PC-3 (cell line): ENCODE measurements at regions not wholly inside any gene's neighbourhood (a gene's known extent, or its start where the extent isn't known, plus 50 kb on each side); places are given as distances from the start of the nearest gene placed in this dataset.

ENCODE experiments used
- CTCF ChIP-seq: fragments of 300-600 bp; sonication (generic); conservative IDR thresholded peaks from 2 replicates; pipeline ENCODE4 v1.5.1; 2017; ENCODE audit warnings: antibody characterized with exemption, low read depth, mild to moderate bottlenecking, low read length
- EZH2phosphoT487 ChIP-seq: fragments of 300-600 bp; sonication (generic); IDR thresholded peaks from 2 replicates; pipeline ENCODE4 v1.6.1; 2018; ENCODE audit warnings: mild to moderate bottlenecking, antibody characterized with exemption, low read length, borderline replicate concordance

DNA sequence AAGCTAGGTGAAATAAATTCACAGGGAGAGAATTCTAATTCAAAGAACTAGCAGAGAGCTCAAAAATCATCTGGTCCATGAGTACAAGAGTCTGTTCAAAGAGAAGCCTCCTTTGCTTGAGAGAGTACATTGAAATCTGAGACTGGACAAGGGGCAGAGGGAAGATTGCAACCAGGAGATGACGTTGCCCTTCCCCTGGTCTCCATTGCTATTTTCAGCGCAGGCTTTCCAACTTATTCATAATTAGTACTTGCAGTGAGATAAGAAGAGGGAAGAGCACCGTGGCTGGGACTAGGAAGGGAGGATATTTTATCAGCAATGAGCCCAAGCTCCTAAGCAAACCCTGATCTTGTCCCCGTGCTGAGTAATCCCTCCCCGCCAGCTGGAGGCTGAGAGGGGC, 251.8 kb upstream of the RORA start:
- no peak for TF ChIP-seq CTCF
- TF ChIP-seq EZH2phosphoT487: no peak
